ENCODE measurements at regions not wholly inside any gene's neighbourhood (a gene's known extent, or its start where the extent isn't known, plus 50 kb on each side); places are given as distances from the start of the nearest gene placed in this dataset.

GRCh38 chr1:106222403-106222802 is 834.1 kb upstream of the PRMT6 start:
- intact Hi-C loops (cut with micrococcal nuclease; ENCODE audit: unreplicated experiment), result no loop called here
- H2AFZ ChIP-seq (ENCODE audit: low read length), result no peak overlapping the region
- H3K27ac ChIP-seq (ENCODE audit: extremely low read length, insufficient read depth, low read length), result no peak overlapping the region
- H3K9me3 ChIP-seq (ENCODE audit: low read length), result peaks cover 53% of the 10 kb centered on the region
- no peak for DNase-seq (ENCODE audit: low spot score)
- no peaks in the 10 kb centered on the region for H3K4me1 ChIP-seq (ENCODE audit: insufficient read depth, low read length)
- no peaks in the 10 kb centered on the region; a peak in 1 of 5 replicates for H3K27me3 ChIP-seq (ENCODE audit: control insufficient read depth in 1 of 2, insufficient read depth in 2 of 2, low read length in 2 of 2)
- H3K36me3 ChIP-seq (replicated peaks in 1 of 2; ENCODE audit: control insufficient read depth in 1 of 2, insufficient read depth in 2 of 2, low read length in 2 of 2), result no peaks in the 10 kb centered on the region
- FAIRE-seq, result no peak
- in situ Hi-C loops (cut with HindIII; ENCODE audit: extremely low pct_ligation_motif_present, low pct_unique_long_range_greater_than_20kb), result no loop called here
- H4K20me1 ChIP-seq (ENCODE audit: insufficient read depth, low read length), result no peaks in the 10 kb centered on the region
- ATAC-seq, result no peak
- ChIA-PET POLR2A (no interaction called here), CTCF (ENCODE audit: low intra/inter-chr PET ratio, low total read pairs) (no interaction called here)
- no peak overlapping the region for H3K9ac ChIP-seq (ENCODE audit: insufficient read depth, low read depth, low read length)
- WGBS (ENCODE audit: low lambda C conversion rate), result 4% methylated on average over 4 of the region's 4 CpGs
- H3K79me2 ChIP-seq (ENCODE audit: insufficient read depth, low read length), result no peaks in the 10 kb centered on the region
- no TSS peak for BruUV-seq (replicated peaks)
- no peak for TF ChIP-seq ESRRA (CRISPR knock-in tag; IDR thresholded peaks at IDR 0.05; ENCODE audit: low read depth)
- no peak for TF ChIP-seq ZNF446 (CRISPR knock-in tag; IDR thresholded peaks at IDR 0.05)
- TF ChIP-seq PTBP1 (IDR thresholded peaks at IDR 0.05; ENCODE audit: low read depth, low read length, poor library complexity, severe bottlenecking), result no peak
- no peak for TF ChIP-seq THAP8 (CRISPR knock-in tag; IDR thresholded peaks at IDR 0.05; ENCODE audit: borderline replicate concordance)
- TF ChIP-seq PRPF4 (IDR thresholded peaks at IDR 0.05; ENCODE audit: low read depth, low read length, poor library complexity, severe bottlenecking), result no peak
- no peak for TF ChIP-seq ZNF367 (CRISPR knock-in tag; IDR thresholded peaks at IDR 0.05; ENCODE audit: borderline replicate concordance)
- TF ChIP-seq RBM39 (IDR thresholded peaks at IDR 0.05; ENCODE audit: low read depth, low read length, poor library complexity, severe bottlenecking), result no peak
- TF ChIP-seq ZNF598 (CRISPR knock-in tag; IDR thresholded peaks at IDR 0.05; ENCODE audit: borderline replicate concordance), result no peak
- no peak for TF ChIP-seq GATAD1 (CRISPR knock-in tag; IDR thresholded peaks at IDR 0.05)
- no peak for TF ChIP-seq HNRNPL (IDR thresholded peaks at IDR 0.05; ENCODE audit: low read depth, low read length)
- no peak for TF ChIP-seq DZIP1 (CRISPR knock-in tag; IDR thresholded peaks at IDR 0.05)
- no peak for TF ChIP-seq ZNF713 (CRISPR knock-in tag; IDR thresholded peaks at IDR 0.05)
- TF ChIP-seq RBFOX2 (IDR thresholded peaks at IDR 0.05; ENCODE audit: low read depth, low read length), result no peak
- no peak for TF ChIP-seq ZNF800 (CRISPR knock-in tag; IDR thresholded peaks at IDR 0.05)
- no peak for TF ChIP-seq HNRNPK (IDR thresholded peaks at IDR 0.05; ENCODE audit: low read depth, low read length, poor library complexity, severe bottlenecking)
- TF ChIP-seq ZNF280D (CRISPR knock-in tag; IDR thresholded peaks at IDR 0.05), result no peak
- no peak for TF ChIP-seq ZNF780A (CRISPR knock-in tag; IDR thresholded peaks at IDR 0.05)
- no peak overlapping the region for H3K4me3 ChIP-seq (replicated peaks in 1 of 3; ENCODE audit: insufficient read depth in 1 of 3, low read depth in 2 of 3, low read length in 3 of 3)
- no peak overlapping the region for H3K4me2 ChIP-seq (ENCODE audit: low read depth, low read length)
